NCI-H2171 treated with DMSO at 0.1 percent for 48 hours (cell line): ENCODE measurements at regions not wholly inside any gene's neighbourhood (a gene's known extent, or its start where the extent isn't known, plus 50 kb on each side); places are given as distances from the start of the nearest gene placed in this dataset.
"Not testable (repeated sequence)": the region's sequence is repeated elsewhere in the genome, so short reads cannot be mapped to it uniquely, and the experiment has no call there.

Source experiments
- DNase-seq: peaks from one replicate; lab custom pipeline; 2025; lab: John Stamatoyannopoulos, UW

DNA sequence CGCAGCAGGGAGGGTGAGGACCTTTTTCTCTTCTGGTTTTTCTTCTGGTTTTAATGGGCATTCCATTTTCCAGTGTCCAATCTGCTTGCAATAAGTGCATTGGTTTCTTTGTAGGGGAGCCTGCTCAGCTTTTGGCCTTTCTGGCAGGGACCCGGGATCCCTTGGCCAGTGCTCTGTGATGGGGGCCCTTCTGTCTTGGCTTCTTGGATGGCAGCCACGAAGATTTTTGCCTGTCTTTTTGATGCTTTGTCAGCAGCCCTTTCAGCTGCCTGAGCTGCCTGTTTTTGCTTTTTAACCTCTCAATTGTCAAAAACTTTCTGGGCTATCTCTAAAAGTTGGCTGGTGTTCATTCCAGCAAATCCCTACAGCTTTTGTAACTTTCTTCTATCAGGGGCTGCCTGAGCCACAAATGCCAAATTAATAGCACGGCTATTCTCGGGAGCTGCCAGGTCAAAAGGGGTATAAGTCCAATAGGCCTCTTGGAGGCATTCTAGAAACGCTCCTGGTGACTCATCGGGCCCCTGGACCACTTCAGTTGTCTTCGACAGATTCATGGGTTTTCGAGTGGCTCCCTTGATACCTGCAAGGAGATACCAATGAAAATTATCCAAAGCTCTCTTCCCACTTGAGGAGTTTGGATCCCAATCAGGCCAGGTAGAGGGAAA, 179.9 kb upstream of the MBL2 start:
- DNase-seq: no peak

GRCh38 chr10:52951824-52952223, 179.2 kb upstream of the MBL2 start:
- DNase-seq: no peak

GRCh38 chr10:52950578-52950977, 178.0 kb upstream of the MBL2 start:
- DNase-seq: no peak

- no peak for DNase-seq
Observed at GRCh38 chr10:52949899-52950298, 177.3 kb upstream of the MBL2 start.

DNA sequence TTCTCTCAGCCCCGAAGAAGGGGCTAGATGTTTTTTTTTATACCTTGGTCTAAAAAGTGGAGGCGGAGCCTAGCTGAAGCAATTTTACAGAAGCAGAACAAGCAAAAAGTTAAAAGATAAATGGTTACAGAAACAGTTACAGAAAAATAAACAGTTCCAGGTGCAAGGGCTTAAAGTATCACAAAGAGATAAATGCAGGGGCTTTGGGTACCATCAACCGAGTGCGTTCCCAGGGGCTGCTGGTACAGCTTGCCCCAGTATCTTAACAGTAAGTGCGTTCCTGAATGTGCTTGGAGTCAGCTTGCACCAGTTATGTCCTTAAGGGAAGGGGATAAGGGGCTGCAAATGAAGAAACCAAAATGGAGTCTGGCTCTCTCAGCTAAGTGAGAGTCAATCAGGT, 173.9 kb upstream of the MBL2 start:
- DNase-seq: no peak

DNA sequence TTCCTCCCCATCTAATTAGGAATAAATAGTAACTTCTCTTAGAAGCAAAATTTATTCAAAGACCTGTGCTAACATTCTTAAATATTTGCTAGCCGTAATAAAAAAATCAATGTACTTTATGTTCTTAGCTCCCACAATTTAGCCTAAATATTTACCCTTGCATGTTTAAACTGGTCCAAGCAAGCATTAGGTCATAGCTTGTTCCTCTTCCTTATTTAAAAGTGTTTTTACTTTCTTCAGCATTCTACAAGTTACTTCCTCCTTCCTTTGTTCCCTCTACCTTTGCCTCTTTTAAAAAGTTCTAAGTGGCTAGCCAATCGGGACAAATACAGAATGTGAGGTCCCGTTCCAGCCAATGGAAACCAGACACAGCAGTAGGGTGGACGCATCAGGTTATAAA, 172.9 kb upstream of the MBL2 start:
- not testable (repeated sequence) for DNase-seq

DNA sequence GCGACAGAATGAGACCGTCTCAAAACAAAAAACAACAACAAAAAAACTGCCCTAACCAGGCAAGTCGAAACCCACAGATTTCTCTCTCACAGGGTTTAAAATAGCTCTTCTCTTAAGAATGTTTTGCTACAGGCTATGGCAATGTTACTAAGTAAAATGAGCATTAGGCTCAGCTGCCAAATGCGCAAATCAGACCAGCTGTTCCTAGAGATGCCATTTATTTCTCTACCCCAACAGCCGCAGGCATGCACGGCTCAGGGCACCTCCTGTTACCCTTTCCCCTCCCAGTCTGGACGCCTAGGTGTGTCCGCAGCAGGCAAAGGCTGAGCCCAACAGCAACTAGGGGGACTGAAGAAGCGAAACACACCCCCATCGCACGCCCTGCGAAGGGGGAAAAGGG, 168.3 kb upstream of the MBL2 start:
- no peak for DNase-seq

DNA sequence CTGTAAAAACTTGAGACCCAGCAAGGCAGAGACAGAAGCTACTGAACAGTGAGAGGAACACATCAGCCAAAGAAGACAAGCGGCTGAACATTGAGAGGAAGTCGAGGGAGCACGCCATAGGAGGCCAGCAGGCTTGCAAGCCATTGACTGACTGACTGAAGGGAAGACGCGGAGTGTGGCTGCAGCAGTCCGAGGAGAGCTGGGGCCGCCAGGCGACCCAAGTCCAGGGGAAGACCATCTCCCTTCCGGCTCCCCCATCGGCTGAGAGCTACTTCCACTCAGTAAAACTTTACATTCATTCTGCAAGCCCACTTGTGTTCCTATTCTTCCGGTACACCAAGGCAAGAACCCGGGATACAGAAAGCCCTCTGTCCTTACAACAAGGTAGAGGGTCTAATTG, 167.3 kb upstream of the MBL2 start:
- no peak for DNase-seq

DNA sequence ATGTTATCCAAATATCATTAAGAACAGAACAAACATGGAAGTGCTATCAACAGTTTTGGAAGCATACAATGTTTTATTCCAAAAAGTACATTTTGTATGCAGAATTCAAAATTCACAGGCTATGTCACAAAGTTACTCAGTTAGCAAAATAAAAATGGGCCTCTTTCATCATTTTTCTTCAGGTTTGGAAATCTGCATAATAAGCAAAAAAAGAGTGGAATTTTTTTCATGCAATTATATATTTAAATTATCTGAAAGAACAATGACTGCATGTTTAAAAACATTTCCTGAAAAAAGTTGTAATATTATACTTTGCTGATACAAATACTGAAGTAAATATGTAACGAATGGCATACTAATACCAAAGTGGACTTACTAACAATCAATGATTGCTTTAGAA, 161.2 kb upstream of the MBL2 start:
- no peak for DNase-seq

DNA sequence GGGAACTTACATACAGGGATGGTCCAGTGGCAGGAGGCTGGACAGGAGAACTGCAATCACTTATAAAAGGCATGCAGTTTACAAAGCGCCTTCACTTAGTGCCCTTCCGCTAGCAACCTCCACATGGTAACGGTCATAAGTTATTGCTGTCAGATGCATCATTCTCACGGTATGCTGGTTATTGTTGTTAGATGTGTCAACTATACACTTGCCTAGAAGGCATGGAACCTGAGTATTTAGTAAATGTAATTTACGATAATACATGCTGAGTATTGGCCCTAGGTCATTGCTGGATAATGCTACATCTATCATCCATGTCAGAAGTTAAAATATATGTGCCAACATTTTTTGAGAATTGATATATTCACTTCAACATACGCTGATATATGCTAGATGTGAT, 155.1 kb upstream of the MBL2 start:
- no peak for DNase-seq

- no peak for DNase-seq
Observed at GRCh38 chr10:52923520-52923919, 150.9 kb upstream of the MBL2 start.

DNA sequence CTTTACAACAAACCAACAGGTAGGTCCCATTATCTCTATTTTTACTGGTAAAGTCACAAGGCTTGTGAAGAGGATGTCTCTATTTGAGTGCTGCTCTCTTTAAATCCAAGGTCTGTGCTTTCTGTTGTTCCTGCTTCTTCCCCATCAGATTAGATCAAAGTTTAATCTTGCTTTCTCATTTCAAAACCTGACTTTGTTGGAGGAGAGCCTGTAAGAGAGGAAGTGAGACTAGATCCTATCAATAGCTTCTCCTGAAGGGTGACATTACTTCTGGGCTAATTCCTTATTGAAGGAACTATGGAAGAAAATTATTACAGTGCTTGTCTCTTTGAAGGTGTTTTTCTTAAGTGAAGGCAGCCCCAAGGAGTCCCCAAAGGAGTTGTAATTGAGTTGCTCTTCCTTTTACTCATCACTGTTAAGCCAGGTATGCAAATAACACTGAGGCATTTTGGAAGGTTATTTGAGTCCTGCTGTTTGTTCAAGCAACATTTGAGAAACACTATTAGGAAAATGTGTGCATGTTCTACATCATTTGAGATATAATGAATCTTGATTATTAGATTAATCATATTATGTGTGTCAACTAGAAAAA, 146.2 kb upstream of the MBL2 start:
- no peak for DNase-seq

DNA sequence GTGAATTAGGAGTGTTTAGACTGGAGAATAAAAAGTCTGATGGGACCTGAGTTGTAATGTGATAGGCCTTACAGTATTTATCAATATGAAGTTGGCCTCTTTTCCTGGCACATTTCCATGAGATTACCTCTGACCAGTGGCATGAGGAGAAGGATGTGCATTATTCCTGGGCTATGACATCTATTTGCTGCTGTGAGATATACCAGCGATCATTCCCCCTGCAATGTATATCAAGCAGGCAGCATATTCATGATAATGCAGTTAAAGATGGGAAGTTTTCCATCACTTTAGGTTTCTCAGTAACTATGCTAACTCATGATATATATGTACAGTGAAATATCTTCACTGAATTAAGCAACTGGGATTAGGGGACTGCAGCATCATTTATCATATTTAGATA, 142.8 kb upstream of the MBL2 start:
- DNase-seq: no peak

DNA sequence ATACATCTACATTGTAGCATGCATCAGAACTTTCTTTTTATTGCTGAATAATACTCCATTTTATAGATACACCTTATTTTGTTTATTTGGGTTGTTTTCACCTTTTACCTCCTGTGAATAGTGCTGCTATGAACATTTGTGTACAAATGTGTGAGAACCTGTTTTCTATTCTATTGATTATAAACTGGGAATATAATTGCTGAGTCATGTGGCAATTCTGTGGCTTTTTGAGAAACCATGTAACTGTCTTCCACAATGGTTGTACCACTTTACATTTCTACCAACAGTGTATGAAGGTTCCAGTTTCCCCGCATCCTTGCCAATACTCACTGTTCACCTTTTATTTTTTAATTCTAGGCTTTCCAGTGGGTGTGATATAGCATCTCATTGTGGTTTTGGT, 138.6 kb upstream of the MBL2 start:
- DNase-seq: no peak

GRCh38 chr10:52908478-52908877, 135.9 kb upstream of the MBL2 start:
- no peak for DNase-seq

GRCh38 chr10:52906046-52906445, 133.5 kb upstream of the MBL2 start:
- DNase-seq: no peak

DNA sequence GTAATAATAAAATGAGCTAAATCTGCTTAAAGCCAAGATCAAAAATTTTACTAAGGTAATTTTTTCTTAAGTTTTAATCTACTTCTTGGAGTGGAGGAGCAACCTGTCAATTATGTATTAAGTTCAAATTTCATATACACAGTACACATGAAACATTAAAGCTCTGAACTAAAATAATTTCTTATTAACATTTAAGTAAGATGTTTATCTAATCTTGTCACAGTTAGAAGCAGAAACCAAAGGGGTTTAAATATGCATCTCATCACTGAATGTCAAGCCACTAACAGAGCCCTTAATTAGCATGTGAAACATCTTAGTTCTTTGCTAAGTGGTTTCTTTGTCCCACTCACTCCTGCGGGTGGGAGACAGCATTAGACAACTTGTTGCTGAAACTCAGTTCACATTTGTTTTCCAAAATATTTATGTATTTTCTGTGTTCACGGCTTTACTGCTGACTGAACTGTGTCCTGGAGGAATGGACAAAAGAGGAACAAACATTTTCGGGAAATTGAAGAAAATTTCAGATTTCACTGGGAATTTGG, 130.9 kb upstream of the MBL2 start:
- DNase-seq: no peak

DNA sequence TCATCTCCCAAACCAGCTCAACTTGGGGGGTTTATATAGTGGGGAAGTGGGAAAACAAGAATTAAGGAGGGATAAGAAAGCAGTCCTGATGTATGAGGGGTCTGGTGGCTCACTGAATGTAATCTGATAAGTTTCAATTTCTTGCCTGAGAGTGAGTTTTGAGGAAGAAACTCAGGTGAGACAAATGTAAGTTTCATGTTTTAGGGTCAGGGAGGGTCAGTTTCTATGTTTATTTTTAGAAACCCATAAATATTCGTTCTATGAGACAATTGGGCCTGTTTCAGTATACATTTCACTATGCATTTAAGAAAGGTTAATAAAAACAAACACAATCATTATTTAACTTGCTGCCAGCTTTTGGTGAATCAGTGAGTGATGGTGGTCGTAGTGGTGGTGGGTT, 128.0 kb upstream of the MBL2 start:
- no peak for DNase-seq

DNA sequence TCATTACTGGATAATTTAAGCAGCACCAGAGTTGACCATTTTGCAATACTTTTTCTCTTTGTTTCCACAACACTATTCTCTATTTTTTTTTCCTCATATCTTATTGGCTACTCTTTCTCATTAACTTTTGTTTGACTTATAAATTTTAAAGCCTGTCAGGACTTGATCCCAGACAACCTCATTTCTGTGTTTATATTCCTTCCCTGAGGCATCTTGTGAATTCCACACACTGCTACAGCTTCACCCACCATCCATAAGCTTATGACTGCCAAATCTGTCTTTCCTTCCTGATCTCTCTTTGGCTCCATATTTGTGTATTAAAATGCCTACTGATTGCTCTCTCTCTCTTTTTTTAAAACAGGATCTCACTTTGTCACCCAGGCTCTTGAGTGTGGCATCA, 124.6 kb upstream of the MBL2 start:
- DNase-seq: no peak

- DNase-seq: no peak
Observed at GRCh38 chr10:52895059-52895458, 122.5 kb upstream of the MBL2 start.

- DNase-seq: no peak
Observed at GRCh38 chr10:52890281-52890680, 117.7 kb upstream of the MBL2 start.

- no peak for DNase-seq
Observed at GRCh38 chr10:52889611-52890010, 117.0 kb upstream of the MBL2 start.

DNA sequence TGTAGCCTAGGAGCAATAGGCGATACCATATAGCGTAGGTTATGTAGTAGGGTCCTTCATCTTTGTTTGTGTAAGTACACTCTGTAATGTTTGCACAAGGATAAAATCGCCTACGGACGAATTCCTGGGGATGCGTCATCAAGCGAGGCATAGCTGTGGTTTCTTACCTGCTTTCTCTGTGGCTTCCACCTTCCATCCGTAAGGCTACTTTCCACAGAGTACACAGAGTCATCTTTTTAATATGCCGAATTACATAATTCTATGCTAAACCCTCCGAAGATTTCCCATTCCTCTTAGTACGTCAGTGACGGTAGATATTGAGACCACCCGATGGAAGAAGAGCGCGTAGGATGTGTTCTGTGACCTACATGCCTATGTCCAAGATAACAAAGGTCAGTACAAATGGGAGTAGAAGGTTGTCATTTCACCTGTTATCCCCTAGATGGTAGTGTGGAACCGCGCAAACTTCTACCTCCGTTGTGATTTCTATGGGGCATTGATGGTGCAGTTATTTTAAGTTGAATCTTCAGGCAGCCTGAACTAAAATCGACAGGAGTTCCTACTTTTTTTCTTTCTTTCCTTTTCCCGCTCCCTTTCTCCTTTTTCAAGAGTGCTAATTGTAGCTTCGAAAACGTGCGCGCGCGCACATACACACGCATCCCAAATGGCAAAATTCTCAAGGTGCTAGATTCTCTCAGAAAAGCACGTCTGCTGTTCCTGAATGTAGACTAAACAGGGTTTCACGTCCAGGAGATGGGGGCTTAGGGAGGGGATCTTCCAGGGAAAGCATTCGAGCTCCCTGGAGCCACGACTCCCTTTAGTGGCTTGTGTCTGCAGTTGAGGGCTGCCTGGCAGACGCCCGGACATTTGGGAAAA, 111.7 kb upstream of the MBL2 start:
- peak; percentile 33 for DNase-seq
